ENCODE measurements at regions not wholly inside any gene's neighbourhood (a gene's known extent, or its start where the extent isn't known, plus 50 kb on each side); places are given as distances from the start of the nearest gene placed in this dataset.

GRCh38 chr5:172588380-172588779 is 52.7 kb upstream of the NEURL1B start:
- no peak overlapping the region for H3K4me3 ChIP-seq (ENCODE audit: low read length)
- no peak for TF ChIP-seq CTCF (conservative IDR thresholded peaks at IDR 0.05; ENCODE audit: low read length)
- DNase-seq (ENCODE audit: low read depth): no peak

GRCh38 chr5:172587061-172587405 is 54.0 kb upstream of the NEURL1B start:
- TF ChIP-seq CTCF (conservative IDR thresholded peaks at IDR 0.05; ENCODE audit: low read length): no peak
- no peak for DNase-seq (ENCODE audit: low read depth)
- no peak overlapping the region for H3K4me3 ChIP-seq (ENCODE audit: low read length)

GRCh38 chr5:172586125-172587060 is 54.7 kb upstream of the NEURL1B start:
- H3K4me3 ChIP-seq (ENCODE audit: low read length): no peak overlapping the region
- no peak for TF ChIP-seq CTCF (conservative IDR thresholded peaks at IDR 0.05; ENCODE audit: low read length)
- DNase-seq (ENCODE audit: low read depth): no peak

- no peak for TF ChIP-seq CTCF (conservative IDR thresholded peaks at IDR 0.05; ENCODE audit: low read length)
- DNase-seq (ENCODE audit: low read depth): no peak
- H3K4me3 ChIP-seq (ENCODE audit: low read length): no peak overlapping the region
These were observed 55.9 kb upstream of the NEURL1B start for GRCh38 chr5:172585114-172585513.

GRCh38 chr5:172584638-172585037 is 56.4 kb upstream of the NEURL1B start:
- DNase-seq (ENCODE audit: low read depth): no peak
- TF ChIP-seq CTCF (conservative IDR thresholded peaks at IDR 0.05; ENCODE audit: low read length): no peak
- no peak overlapping the region for H3K4me3 ChIP-seq (ENCODE audit: low read length)

GRCh38 chr5:172583931-172584511 is 57.0 kb upstream of the NEURL1B start:
- no peak overlapping the region for H3K4me3 ChIP-seq (ENCODE audit: low read length)
- no peak for TF ChIP-seq CTCF (conservative IDR thresholded peaks at IDR 0.05; ENCODE audit: low read length)
- DNase-seq (ENCODE audit: low read depth): no peak

- DNase-seq (ENCODE audit: low read depth): no peak
- TF ChIP-seq CTCF (conservative IDR thresholded peaks at IDR 0.05; ENCODE audit: low read length): no peak
- no peak overlapping the region for H3K4me3 ChIP-seq (ENCODE audit: low read length)
These were observed 58.1 kb upstream of the NEURL1B start for GRCh38 chr5:172582940-172583339.
